ENCODE measurements at regions not wholly inside any gene's neighbourhood (a gene's known extent, or its start where the extent isn't known, plus 50 kb on each side); places are given as distances from the start of the nearest gene placed in this dataset.

- FAIRE-seq (no peak), DNase-seq (ENCODE audit: low spot score in 2 of 2) (no peak)
Measured at GRCh38 chr14:76657404-76657803, 103.9 kb upstream of the VASH1 start.

- FAIRE-seq (no peak), DNase-seq (ENCODE audit: low spot score in 2 of 2) (no peak)
Measured at GRCh38 chr14:76657846-76658245, 103.4 kb upstream of the VASH1 start.

- DNase-seq (ENCODE audit: low spot score in 2 of 2), result no peak
- FAIRE-seq, result no peak
Measured at GRCh38 chr14:76662580-76662979, 98.7 kb upstream of the VASH1 start.

GRCh38 chr14:76664790-76665189 lies 96.5 kb upstream of the VASH1 start:
- FAIRE-seq, result no peak
- DNase-seq (ENCODE audit: low spot score in 2 of 2), result no peak

- DNase-seq (ENCODE audit: low spot score in 2 of 2) (no peak), FAIRE-seq (no peak)
Measured at GRCh38 chr14:76666746-76667145, 94.5 kb upstream of the VASH1 start.

- no peak for FAIRE-seq
- DNase-seq (ENCODE audit: low spot score in 2 of 2), result no peak
Measured at GRCh38 chr14:76669770-76670169, 91.5 kb upstream of the VASH1 start.

GRCh38 chr14:76672123-76672522 lies 89.1 kb upstream of the VASH1 start:
- FAIRE-seq, result no peak
- DNase-seq (ENCODE audit: low spot score in 2 of 2), result no peak

GRCh38 chr14:76673261-76673660 lies 88.0 kb upstream of the VASH1 start:
- FAIRE-seq (no peak), DNase-seq (ENCODE audit: low spot score in 2 of 2) (no peak)

- DNase-seq (ENCODE audit: low spot score in 2 of 2) (no peak), FAIRE-seq (no peak)
Measured at GRCh38 chr14:76675046-76675445, 86.2 kb upstream of the VASH1 start.

- DNase-seq (ENCODE audit: low spot score in 2 of 2), result no peak
- FAIRE-seq, result no peak
Measured at GRCh38 chr14:76676539-76676938, 84.7 kb upstream of the VASH1 start.

- no peak for DNase-seq (ENCODE audit: low spot score in 2 of 2)
- no peak for FAIRE-seq
Measured at GRCh38 chr14:76677534-76678145, 83.6 kb upstream of the VASH1 start.

- DNase-seq (ENCODE audit: low spot score in 2 of 2) (no peak), FAIRE-seq (no peak)
Measured at GRCh38 chr14:76678244-76678800, 82.9 kb upstream of the VASH1 start.

- FAIRE-seq (no peak), DNase-seq (ENCODE audit: low spot score in 2 of 2) (no peak)
Measured at GRCh38 chr14:76682367-76682766, 78.9 kb upstream of the VASH1 start.

- DNase-seq (ENCODE audit: low spot score in 2 of 2), result no peak
- FAIRE-seq, result no peak
Measured at GRCh38 chr14:76686646-76687045, 74.6 kb upstream of the VASH1 start.

- no peak for FAIRE-seq
- DNase-seq (ENCODE audit: low spot score in 2 of 2), result no peak
Measured at GRCh38 chr14:76687611-76688382, 73.5 kb upstream of the VASH1 start.

GRCh38 chr14:76688383-76688671 lies 72.9 kb upstream of the VASH1 start:
- no peak for DNase-seq (ENCODE audit: low spot score in 2 of 2)
- FAIRE-seq, result no peak

GRCh38 chr14:76690502-76691105 lies 70.7 kb upstream of the VASH1 start:
- no peak for FAIRE-seq
- DNase-seq (ENCODE audit: low spot score in 2 of 2), result no peak

GRCh38 chr14:76694106-76694505 lies 67.2 kb upstream of the VASH1 start:
- FAIRE-seq (no peak), DNase-seq (ENCODE audit: low spot score in 2 of 2) (no peak)

GRCh38 chr14:76695263-76695920 lies 65.9 kb upstream of the VASH1 start:
- DNase-seq (ENCODE audit: low spot score in 2 of 2), result no peak
- FAIRE-seq, result no peak

- FAIRE-seq (no peak), DNase-seq (ENCODE audit: low spot score in 2 of 2) (no peak)
Measured at GRCh38 chr14:76696361-76696760, 64.9 kb upstream of the VASH1 start.

GRCh38 chr14:76696791-76697190 lies 64.5 kb upstream of the VASH1 start:
- DNase-seq (ENCODE audit: low spot score in 2 of 2), result no peak
- FAIRE-seq, result no peak
